ENCODE measurements at regions not wholly inside any gene's neighbourhood (a gene's known extent, or its start where the extent isn't known, plus 50 kb on each side); places are given as distances from the start of the nearest gene placed in this dataset.

- TF ChIP-seq ZFP3 (CRISPR knock-in tag; IDR thresholded peaks at IDR 0.05) (no peak), CREB5 (CRISPR knock-in tag; IDR thresholded peaks at IDR 0.05; ENCODE audit: low read depth) (no peak), TSHZ2 (CRISPR knock-in tag; IDR thresholded peaks at IDR 0.05) (no peak), PPARA (CRISPR knock-in tag; IDR thresholded peaks at IDR 0.05; ENCODE audit: borderline replicate concordance) (no peak), PATZ1 (CRISPR knock-in tag; IDR thresholded peaks at IDR 0.05; ENCODE audit: borderline replicate concordance) (no peak), ISL1 (CRISPR knock-in tag; IDR thresholded peaks at IDR 0.05) (no peak), ZNF565 (CRISPR knock-in tag; conservative IDR thresholded peaks at IDR 0.05; ENCODE audit: low read depth) (no peak)
These were observed 1054.6 kb downstream of the PLA2G4A start for GRCh38 chr1:187883356-187883755.

Measured in SK-N-SH treated with all-trans-retinoic acid at 6 μM for 48 hours (cell line).